ENCODE measurements at regions not wholly inside any gene's neighbourhood (a gene's known extent, or its start where the extent isn't known, plus 50 kb on each side); places are given as distances from the start of the nearest gene placed in this dataset.
"Not testable (repeated sequence)": the region's sequence is repeated elsewhere in the genome, so short reads cannot be mapped to it uniquely, and the experiment has no call there.

GRCh38 chr2:172299741-172300140, 127.6 kb upstream of the ITGA6 start:
- intact Hi-C loops (cut with DNase I): no loop called here
- DNase-seq (ENCODE audit: missing footprints): no peak
- no peak for ATAC-seq

DNA sequence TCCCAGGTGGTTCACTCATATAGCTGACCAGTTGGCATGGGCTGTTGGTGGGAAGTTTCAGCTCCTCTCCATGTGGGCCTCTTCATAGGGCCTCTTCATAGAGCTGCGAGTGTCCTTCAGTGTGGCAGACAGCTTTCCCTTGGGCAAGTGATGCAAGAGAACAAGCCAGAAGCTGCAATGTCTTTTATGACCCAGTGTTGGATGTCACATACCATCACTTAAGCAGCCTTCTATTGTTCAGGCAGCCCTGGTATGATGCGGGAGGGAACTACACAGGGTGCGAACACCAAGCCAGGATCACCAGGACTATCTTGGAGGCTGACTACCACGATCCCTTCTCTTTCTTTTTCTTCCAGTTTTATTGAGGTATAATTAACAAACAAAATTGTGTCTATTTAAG, 126.5 kb upstream of the ITGA6 start:
- intact Hi-C loops (cut with DNase I): no loop called here
- DNase-seq (ENCODE audit: missing footprints) (no peak), ATAC-seq (no peak)

DNA sequence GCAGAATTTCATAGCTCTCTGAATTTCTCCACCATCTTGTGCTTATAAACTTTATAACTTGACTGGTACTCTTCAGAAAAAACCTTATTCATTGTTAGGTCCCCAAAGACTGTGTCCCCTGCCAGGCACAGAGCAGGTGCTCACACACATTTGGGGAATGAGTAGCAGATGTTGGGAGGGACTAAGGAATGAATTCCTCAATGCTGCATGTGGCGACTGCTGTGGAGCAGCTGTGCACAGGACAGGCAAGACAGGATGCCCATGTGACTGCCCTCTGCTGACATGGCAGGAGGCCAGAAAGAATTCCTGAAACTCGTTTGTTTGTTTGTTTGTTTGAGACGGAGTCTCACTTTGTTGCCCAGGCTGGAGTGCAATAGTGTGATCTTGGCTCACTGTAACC, 122.3 kb upstream of the ITGA6 start:
- no peak for ATAC-seq
- intact Hi-C loops (cut with DNase I): no loop called here
- no peak for DNase-seq (ENCODE audit: missing footprints)

- intact Hi-C loops (cut with DNase I): no loop called here
- ATAC-seq: no peak
- DNase-seq (ENCODE audit: missing footprints): no peak
Observed at GRCh38 chr2:172307800-172308199, 119.6 kb upstream of the ITGA6 start.

DNA sequence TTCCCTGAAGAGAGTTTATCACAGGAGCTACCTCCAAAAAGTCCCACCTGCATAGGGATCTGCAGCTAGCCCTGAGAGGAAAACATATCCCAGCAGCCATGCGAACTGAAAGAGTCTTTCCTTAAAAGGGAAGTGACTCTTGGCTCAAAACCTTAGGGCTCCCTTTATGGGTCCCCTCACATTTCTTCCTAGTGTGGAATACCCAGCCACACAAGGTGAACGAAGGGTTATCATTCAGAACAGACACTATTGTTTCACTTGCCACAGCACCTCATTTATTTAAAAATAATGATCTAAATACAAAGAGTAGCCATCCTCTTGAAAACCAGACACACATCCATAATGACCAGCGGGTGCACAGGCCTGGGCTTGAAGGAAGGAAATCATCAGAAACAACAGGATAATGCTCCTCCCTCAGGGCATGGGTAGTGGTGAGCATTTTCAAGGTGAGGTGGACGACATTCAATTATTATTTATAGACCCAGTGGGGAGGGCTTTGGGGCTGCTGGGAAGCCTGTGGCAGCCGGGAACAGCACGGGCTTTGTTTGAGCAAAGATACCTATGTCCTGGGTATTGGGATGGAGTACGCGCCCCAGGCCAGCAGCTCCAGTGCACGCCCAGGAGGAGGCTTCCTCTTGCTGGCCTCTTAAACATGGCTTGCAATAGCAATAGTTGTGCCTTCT, 119.0 kb upstream of the ITGA6 start:
- intact Hi-C loops (cut with DNase I): no loop called here
- ATAC-seq (peak; percentile 44), DNase-seq (ENCODE audit: missing footprints) (no peak)

- ATAC-seq (peak; percentile 34), DNase-seq (ENCODE audit: missing footprints) (peak; percentile 68)
- intact Hi-C loops (cut with DNase I): no loop called here
Observed at GRCh38 chr2:172311921-172312345, 115.5 kb upstream of the ITGA6 start.

DNA sequence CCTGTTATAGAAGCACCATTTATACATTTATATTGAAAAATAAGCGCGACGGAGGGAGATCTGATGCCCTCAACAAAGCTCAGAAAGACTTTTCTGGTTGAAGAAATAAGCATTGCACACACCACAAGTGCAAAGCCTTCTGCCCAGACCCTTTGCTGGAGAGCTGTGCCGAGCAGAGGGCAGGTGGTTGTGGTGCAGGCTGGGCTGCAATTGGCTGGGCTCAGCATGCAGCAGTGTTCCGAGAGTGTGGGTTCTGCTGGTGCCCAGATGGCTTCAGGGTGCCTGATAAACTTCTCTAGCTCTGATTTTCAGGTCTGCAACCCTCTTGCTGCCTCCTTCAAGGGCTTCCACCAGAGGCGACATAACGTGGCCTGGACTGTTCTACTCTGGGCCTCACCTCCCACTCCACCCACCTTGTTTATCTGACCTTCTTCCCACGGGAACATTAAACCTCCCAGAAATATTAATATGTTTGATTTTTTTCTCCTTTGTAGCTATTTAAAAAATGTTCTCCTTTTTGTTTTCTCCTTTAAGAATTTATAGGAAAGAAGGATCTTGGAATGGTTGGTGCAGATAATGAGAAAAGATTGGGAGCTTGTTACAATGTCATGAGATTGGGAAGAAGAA, 113.6 kb upstream of the ITGA6 start:
- intact Hi-C loops (cut with DNase I): no loop called here
- no peak for DNase-seq (ENCODE audit: missing footprints)
- ATAC-seq: no peak

- ATAC-seq: not testable (repeated sequence)
Observed at GRCh38 chr2:172315070-172315469, 112.3 kb upstream of the ITGA6 start.

DNA sequence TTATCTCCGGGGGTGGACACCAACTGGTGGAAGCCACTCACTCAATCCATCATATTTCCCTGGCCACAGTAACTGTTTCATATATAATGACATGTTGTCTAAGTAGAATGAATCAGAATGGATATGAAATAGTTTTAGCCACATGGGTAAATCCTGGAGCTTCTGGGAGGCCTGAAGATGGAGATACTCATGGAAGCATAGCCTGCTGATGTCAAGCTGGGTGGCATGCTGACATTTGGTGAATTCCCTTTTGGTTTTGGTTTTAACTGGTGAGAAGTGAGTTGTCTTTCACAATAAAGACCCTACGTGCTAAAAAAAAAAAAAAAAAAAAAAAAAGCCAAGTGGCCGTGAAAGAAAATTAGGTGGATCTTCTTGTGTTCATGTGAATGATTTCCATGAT, 105.3 kb upstream of the ITGA6 start:
- DNase-seq (ENCODE audit: missing footprints): no peak
- intact Hi-C loops (cut with DNase I): no loop called here
- ATAC-seq: no peak

More at GRCh38 chr2:172315070-172315469, 112.3 kb upstream of the ITGA6 start:
- intact Hi-C loops (cut with DNase I); DNase-seq (ENCODE audit: missing footprints): not testable (repeated sequence)

DNA sequence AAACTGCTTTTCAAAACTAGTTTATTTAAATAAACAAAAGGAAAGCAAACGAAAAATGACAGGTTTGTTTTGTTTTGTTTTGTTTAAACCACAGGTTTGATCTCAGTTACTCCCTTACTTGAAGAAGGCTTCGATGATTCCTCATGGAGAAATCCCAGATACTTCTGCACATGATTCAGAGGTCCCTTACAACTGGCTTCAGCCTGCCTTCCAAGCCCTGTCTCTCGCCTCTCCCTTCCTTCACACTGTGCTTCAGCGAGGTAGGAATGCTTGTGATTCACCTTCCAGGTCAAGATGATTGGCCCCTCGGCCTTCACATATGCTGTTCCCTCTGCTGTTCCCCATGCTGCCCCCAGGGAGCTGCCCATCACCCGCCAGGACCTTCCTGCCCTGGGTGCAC, 104.1 kb upstream of the ITGA6 start:
- DNase-seq (ENCODE audit: missing footprints) (no peak), ATAC-seq (no peak)
- intact Hi-C loops (cut with DNase I): no loop called here

GRCh38 chr2:172323861-172324597, 103.4 kb upstream of the ITGA6 start:
- DNase-seq (ENCODE audit: missing footprints): no peak
- no peak for ATAC-seq
- intact Hi-C loops (cut with DNase I): no loop called here

DNA sequence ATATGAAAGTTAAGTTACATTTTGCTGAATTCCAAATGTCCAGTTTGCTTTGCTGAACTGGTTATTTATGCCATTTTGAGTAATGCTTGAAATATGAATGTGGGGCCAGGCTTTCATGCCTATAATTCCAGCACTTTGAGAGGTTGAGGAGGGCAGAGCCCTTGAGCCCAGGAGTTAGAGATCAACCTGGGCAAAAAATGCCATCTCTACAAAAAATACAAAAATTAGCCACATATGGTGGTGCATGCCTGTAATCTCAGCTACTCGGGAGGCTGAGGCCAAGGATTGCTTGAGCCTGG, 101.2 kb upstream of the ITGA6 start:
- ATAC-seq: no peak

DNA sequence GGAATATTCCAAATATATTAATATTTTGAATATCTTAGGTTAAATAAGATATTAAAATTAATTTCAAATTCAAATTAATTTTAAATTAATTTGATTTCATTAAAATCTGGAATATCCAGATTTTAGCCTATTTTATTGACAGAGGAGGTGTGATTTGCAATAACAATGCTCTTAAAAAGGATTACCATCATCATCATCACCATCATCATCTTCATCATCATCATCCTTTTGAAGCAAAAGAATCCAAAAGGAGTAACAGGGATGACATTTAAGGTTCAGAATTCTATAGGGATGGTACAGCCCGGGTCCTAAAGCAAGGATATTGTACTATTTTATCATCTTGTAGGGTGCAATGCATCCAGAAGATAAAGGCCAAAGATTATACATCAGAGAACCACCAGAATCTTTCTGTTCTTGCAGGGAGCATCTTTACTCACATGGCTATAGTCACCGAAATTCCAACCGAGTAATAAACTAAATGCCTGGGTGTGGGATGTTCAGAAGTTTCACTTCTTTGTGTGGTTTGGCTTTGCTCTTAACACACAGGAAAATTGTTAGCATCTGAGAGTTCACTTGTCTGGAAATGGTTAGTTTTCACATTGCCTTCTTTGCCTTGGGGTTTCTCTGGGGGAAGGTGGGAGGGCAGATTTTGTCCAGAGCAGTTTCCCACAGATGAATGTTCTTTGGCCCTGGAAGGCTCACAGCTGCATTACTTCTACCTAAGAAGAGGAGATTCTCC, 99.1 kb upstream of the ITGA6 start:
- no peak for ATAC-seq
- DNase-seq (ENCODE audit: missing footprints): no peak
- intact Hi-C loops (cut with DNase I): no loop called here

More for the DNA sequence above, 101.2 kb upstream of the ITGA6 start:
- intact Hi-C loops (cut with DNase I): no loop called here
- no peak for DNase-seq (ENCODE audit: missing footprints)

GRCh38 chr2:172329416-172329773, 98.0 kb upstream of the ITGA6 start:
- intact Hi-C loops (cut with DNase I): no loop called here
- DNase-seq (ENCODE audit: missing footprints) (no peak), ATAC-seq (no peak)

GRCh38 chr2:172329774-172330671, 97.4 kb upstream of the ITGA6 start:
- DNase-seq (ENCODE audit: missing footprints) (peak; percentile 82), ATAC-seq (peak; percentile 50)
- intact Hi-C loops (cut with DNase I): no loop called here

DNA sequence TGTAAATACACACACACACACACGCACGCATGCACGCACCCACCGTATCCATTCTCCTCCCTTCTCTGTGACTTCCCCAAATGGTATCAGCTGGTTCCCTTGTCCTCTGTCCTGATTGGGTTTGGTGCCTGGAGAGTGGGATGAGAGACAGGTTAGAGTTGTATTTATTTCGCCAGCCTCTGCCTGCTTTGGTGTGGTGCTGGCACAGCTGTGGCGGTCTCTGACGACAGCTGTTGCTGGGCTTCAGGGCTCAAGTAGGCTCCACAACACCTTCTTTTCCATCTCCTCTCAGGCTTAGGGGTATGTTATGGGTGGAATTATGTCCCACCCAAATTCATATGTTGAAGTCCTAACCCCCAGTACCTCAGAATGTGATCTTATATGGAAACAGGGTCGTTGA, 94.9 kb upstream of the ITGA6 start:
- ATAC-seq: no peak
- no peak for DNase-seq (ENCODE audit: missing footprints)
- intact Hi-C loops (cut with DNase I): no loop called here

DNA sequence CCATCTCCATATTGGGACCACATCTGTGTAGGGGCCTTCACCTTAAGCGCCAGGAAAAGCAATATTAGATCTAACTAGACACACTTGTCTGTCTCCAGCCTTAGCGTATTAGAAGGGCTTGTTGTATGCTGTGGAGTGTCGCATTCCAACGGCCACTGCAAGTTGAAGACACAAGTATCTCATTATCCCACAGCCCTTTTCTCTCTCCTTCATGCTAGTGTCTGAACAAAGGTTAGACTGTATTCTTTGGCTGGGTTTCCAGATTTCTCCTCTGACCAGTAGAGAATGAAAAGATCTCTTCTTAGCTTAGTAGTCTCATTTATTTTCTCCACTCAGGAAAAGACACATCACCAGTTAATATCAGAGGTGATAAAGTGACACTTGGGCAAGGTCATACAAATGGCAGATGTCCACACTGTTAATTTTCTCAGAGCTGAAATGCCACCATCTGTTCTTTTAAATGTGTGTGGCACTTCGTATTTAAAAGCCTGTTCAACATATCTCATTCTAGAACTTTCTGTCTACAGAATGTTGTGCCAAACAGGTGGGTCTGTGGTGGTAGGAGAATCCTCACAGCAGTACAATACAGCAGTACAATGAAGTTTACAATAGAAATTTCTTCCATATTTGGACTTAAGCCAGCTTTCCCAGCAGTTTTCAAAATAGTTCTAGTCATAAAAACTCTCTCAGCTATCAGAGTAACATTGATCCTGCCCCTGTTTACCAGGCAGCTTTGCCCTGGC, 94.0 kb upstream of the ITGA6 start:
- intact Hi-C loops (cut with DNase I): no loop called here
- ATAC-seq (no peak), DNase-seq (ENCODE audit: missing footprints) (no peak)

DNA sequence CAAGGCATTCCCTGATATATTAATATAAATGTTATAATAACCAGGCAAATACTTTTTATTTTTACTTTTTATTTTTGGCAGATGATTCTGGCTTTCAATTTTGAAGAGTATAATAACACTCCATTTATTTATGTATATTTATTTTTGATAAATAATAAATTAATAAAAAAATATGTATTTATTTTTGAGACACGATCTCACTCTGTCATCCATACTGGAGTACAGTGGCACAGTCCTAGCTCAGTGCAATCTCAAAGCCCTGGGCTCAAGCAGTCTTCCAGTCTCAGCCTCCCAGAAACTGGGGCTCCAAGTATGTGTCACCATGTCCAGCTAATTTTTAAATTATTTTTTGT, 93.4 kb upstream of the ITGA6 start:
- ATAC-seq: no peak
- no peak for DNase-seq (ENCODE audit: missing footprints)
- intact Hi-C loops (cut with DNase I): no loop called here
